Kidney (tissue), 13 donors: ENCODE measurements at regions not wholly inside any gene's neighbourhood (a gene's known extent, or its start where the extent isn't known, plus 50 kb on each side); places are given as distances from the start of the nearest gene placed in this dataset.

Experiments used
- DNase-seq, 5 donors: peaks; one replicate each; pipeline ENCODE4 v3.0.0-alpha.2; 2013 to 2020
- FAIRE-seq: peaks from 2 replicates; lab custom pipeline; 2012; peaks lifted over from hg19 to GRCh38; lab: Jason Lieb, UNC
- H3K27ac ChIP-seq, 2 donors: one replicate each; pipeline ENCODE4 v1.7.0; 2013; ENCODE audit warnings: low read depth in 2 of 2, low read length in 2 of 2, inconsistent platforms in 1 of 2
- H3K27me3 ChIP-seq: one replicate; pipeline ENCODE4 v1.7.1; 2013; ENCODE audit warnings: low read length, inconsistent platforms; ENCODE audit not compliant: control insufficient read depth, insufficient read depth
- H3K36me3 ChIP-seq, 3 donors: one replicate each; pipeline versions ENCODE4 v1.7.0 to v1.7.1; 2013; ENCODE audit warnings: low read length in 3 of 3, control low read depth in 1 of 3, inconsistent platforms in 1 of 3; ENCODE audit not compliant: insufficient read depth in 3 of 3, control insufficient read depth in 2 of 3
- H3K4me1 ChIP-seq, 3 donors: one replicate each; pipeline versions ENCODE4 v1.7.0 to v1.7.1; 2013; ENCODE audit warnings: low read length in 3 of 3, inconsistent platforms in 1 of 3, low read depth in 1 of 3; ENCODE audit not compliant: control insufficient read depth in 2 of 3, insufficient read depth in 2 of 3
- H3K4me3 ChIP-seq, 3 donors: one replicate each; pipeline versions ENCODE4 v1.7.0 to v1.8.1; 2013; ENCODE audit warnings: low read length in 3 of 3, control low read depth in 1 of 3, inconsistent platforms in 1 of 3
- H3K9ac ChIP-seq, 3 donors: one replicate each; pipeline versions ENCODE4 v1.7.0 to v1.7.1; 2013; ENCODE audit warnings: low read length in 3 of 3, control low read depth in 1 of 3, inconsistent platforms in 1 of 3
- H3K9me3 ChIP-seq, 3 donors: one replicate each; pipeline versions ENCODE4 v1.7.0 to v1.7.1; 2013; ENCODE audit warnings: low read length in 3 of 3, control low read depth in 1 of 3, inconsistent platforms in 1 of 3; ENCODE audit not compliant: control insufficient read depth in 2 of 3, insufficient read depth in 1 of 3
- CTCF ChIP-seq: IDR thresholded peaks from 3 replicates; pipeline ENCODE4 v1.5.1; 2012; ENCODE audit warnings: mild to moderate bottlenecking, moderate library complexity, borderline replicate concordance; ENCODE audit not compliant: insufficient read depth; ENCODE audit errors: extremely low read depth
- intact Hi-C: fragments of 100-400 bp; cut with DNase I; formaldehyde crosslinking; loops from one replicate; pipeline ENCODE4 v1.11.1; 2022
- donor health status: control.
- donor health status: control.
- donor health status: control.
- donor health status: control.
- donor health status: control.
- donor health status: DM: yes; HTN: yes; CAD: no.
- donor health status: Normal renal cell carcinoma (clear cell type).

- Histone ChIP-seq H3K27me3 (no peaks in the 10 kb centered on the region), H3K36me3 (no peaks in the 10 kb centered on the region), H3K4me3 (no peak overlapping the region), H3K27ac (no peak overlapping the region), H3K9ac (no peak overlapping the region), H3K9me3 (no peaks in the 10 kb centered on the region), H3K4me1 (no peaks in the 10 kb centered on the region)
- no peak for TF ChIP-seq CTCF
- no peak for FAIRE-seq
- no peak for DNase-seq
- intact Hi-C loops, result no loop called here
Observed at GRCh38 chr2:7627583-7627982, 710.4 kb downstream of the RNF144A start.

- no peak overlapping the region for H3K9ac ChIP-seq
- H3K9me3 ChIP-seq, result no peaks in the 10 kb centered on the region
- H3K4me3 ChIP-seq, result no peak overlapping the region
- intact Hi-C loops, result no loop called here
- DNase-seq (no peak), FAIRE-seq (no peak)
- no peaks in the 10 kb centered on the region for H3K27me3 ChIP-seq
- no peaks in the 10 kb centered on the region for H3K36me3 ChIP-seq
- TF ChIP-seq CTCF, result no peak
- no peaks in the 10 kb centered on the region for H3K4me1 ChIP-seq
- H3K27ac ChIP-seq, result no peak overlapping the region
Observed at GRCh38 chr2:7632420-7632819, 715.2 kb downstream of the RNF144A start.

GRCh38 chr2:7633566-7634153, 716.4 kb downstream of the RNF144A start:
- intact Hi-C loops, result no loop called here
- Histone ChIP-seq H3K36me3 (no peaks in the 10 kb centered on the region), H3K9ac (no peak overlapping the region), H3K27ac (no peak overlapping the region), H3K27me3 (no peaks in the 10 kb centered on the region), H3K4me3 (no peak overlapping the region), H3K4me1 (no peaks in the 10 kb centered on the region), H3K9me3 (no peaks in the 10 kb centered on the region)
- no peak for FAIRE-seq
- TF ChIP-seq CTCF, result no peak
- no peak for DNase-seq

- no peaks in the 10 kb centered on the region for H3K36me3 ChIP-seq
- H3K4me1 ChIP-seq, result no peaks in the 10 kb centered on the region
- FAIRE-seq, result no peak
- no peak for DNase-seq
- intact Hi-C loops, result no loop called here
- H3K27me3 ChIP-seq, result no peaks in the 10 kb centered on the region
- H3K9ac ChIP-seq, result no peak overlapping the region
- no peak for TF ChIP-seq CTCF
- H3K27ac ChIP-seq, result no peak overlapping the region
- no peak overlapping the region for H3K4me3 ChIP-seq
- no peaks in the 10 kb centered on the region for H3K9me3 ChIP-seq
Observed at GRCh38 chr2:7634409-7634808, 717.2 kb downstream of the RNF144A start.
